22Rv1 (cell line): ENCODE measurements at regions not wholly inside any gene's neighbourhood (a gene's known extent, or its start where the extent isn't known, plus 50 kb on each side); places are given as distances from the start of the nearest gene placed in this dataset.

Source experiments
- CTCF ChIP-seq: fragments of 450-650 bp; IDR thresholded peaks from 2 replicates; pipeline ENCODE4 v1.5.1; 2017; ENCODE audit warnings: mild to moderate bottlenecking
- ZFX ChIP-seq: fragments of 450-650 bp; IDR thresholded peaks from 2 replicates; pipeline ENCODE4 v1.6.1; 2017; ENCODE audit warnings: antibody characterized with exemption, borderline replicate concordance

GRCh38 chr2:181352158-181352557 lies 105.0 kb upstream of the ITGA4 start:
- TF ChIP-seq CTCF (no peak), ZFX (no peak)
